IMR-90 (cell line): ENCODE measurements at regions not wholly inside any gene's neighbourhood (a gene's known extent, or its start where the extent isn't known, plus 50 kb on each side); places are given as distances from the start of the nearest gene placed in this dataset.

ENCODE experiments used
- CTCF ChIP-seq: conservative IDR thresholded peaks from 2 replicates; pipeline ENCODE4 v1.5.1; 2012; ENCODE audit warnings: mild to moderate bottlenecking, low read depth, low read length, improper control_type of control experiment
- POLR2A ChIP-seq: IDR thresholded peaks from 2 replicates; pipeline ENCODE4 v1.6.1; 2012; ENCODE audit warnings: mild to moderate bottlenecking, low read depth, low read length
- RAD21 ChIP-seq: IDR thresholded peaks from 2 replicates; pipeline ENCODE4 v1.6.1; 2012; ENCODE audit warnings: low read length, improper control_type of control experiment
- RFX5 ChIP-seq: IDR thresholded peaks from 2 replicates; pipeline ENCODE4 v1.8.0; 2012; ENCODE audit warnings: low read depth, mild to moderate bottlenecking, low read length, moderate library complexity

- no peak for TF ChIP-seq RAD21
- TF ChIP-seq CTCF, result no peak
- TF ChIP-seq POLR2A, result no peak
- TF ChIP-seq RFX5, result no peak
Observed at GRCh38 chr3:59268170-59268569, 218.3 kb upstream of the CFAP20DC start.
